ENCODE measurements at regions not wholly inside any gene's neighbourhood (a gene's known extent, or its start where the extent isn't known, plus 50 kb on each side); places are given as distances from the start of the nearest gene placed in this dataset.
"Not testable (repeated sequence)": the region's sequence is repeated elsewhere in the genome, so short reads cannot be mapped to it uniquely, and the experiment has no call there.

DNA sequence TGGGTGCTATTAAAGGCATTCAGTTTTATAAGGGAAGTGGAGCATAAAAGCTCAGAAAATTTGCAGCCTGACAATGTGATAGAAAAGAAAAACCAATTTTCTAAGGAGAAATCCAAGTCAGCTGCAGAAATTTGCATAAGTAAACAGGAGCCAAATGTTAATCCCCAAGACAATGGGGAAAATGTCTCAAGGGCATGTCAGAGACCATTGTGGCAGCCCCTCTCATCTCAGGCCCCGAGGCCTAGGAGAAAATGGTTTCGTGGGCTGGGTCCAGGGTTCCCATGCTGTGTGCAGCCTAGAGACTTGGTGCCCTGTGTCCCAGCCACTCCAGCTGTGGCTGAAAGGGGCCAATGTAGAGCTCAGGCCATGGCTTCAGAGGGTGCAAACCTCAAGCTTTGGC, 150.8 kb upstream of the E2F7 start:
- TF ChIP-seq CEBPB (IDR thresholded peaks at IDR 0.05; ENCODE audit: borderline replicate concordance in 1 of 2, low read depth in 2 of 2, low read length in 2 of 2); SP1 (IDR thresholded peaks at IDR 0.05; ENCODE audit: low read depth, low read length); EP300 (IDR thresholded peaks at IDR 0.05; ENCODE audit: borderline replicate concordance in 1 of 2, control insufficient read depth in 1 of 2, low read depth in 2 of 2, low read length in 2 of 2): not testable (repeated sequence)
- TF ChIP-seq, protein P1, sequence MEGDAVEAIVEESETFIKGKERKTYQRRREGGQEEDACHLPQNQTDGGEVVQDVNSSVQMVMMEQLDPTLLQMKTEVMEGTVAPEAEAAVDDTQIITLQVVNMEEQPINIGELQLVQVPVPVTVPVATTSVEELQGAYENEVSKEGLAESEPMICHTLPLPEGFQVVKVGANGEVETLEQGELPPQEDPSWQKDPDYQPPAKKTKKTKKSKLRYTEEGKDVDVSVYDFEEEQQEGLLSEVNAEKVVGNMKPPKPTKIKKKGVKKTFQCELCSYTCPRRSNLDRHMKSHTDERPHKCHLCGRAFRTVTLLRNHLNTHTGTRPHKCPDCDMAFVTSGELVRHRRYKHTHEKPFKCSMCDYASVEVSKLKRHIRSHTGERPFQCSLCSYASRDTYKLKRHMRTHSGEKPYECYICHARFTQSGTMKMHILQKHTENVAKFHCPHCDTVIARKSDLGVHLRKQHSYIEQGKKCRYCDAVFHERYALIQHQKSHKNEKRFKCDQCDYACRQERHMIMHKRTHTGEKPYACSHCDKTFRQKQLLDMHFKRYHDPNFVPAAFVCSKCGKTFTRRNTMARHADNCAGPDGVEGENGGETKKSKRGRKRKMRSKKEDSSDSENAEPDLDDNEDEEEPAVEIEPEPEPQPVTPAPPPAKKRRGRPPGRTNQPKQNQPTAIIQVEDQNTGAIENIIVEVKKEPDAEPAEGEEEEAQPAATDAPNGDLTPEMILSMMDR (IDR thresholded peaks at IDR 0.05 in 2 of 3, conservative IDR thresholded peaks at IDR 0.05 in 1 of 3; ENCODE audit: control insufficient read depth in 2 of 3, extremely low read depth in 1 of 3, insufficient read depth in 1 of 3, low read depth in 3 of 3, low read length in 3 of 3), result not testable (repeated sequence)

Data from GM12878 (cell line).